GM12891 (cell line): ENCODE measurements at regions not wholly inside any gene's neighbourhood (a gene's known extent, or its start where the extent isn't known, plus 50 kb on each side); places are given as distances from the start of the nearest gene placed in this dataset.
"Not testable (repeated sequence)": the region's sequence is repeated elsewhere in the genome, so short reads cannot be mapped to it uniquely, and the experiment has no call there.

Experiments used
- DNase-seq: peaks from one replicate; pipeline ENCODE4 v3.0.0; 2011; ENCODE audit warnings: low spot score; ENCODE audit not compliant: insufficient read length
- FAIRE-seq: peaks from 2 replicates; lab custom pipeline; 2011; peaks lifted over from hg19 to GRCh38; lab: Jason Lieb, UNC
- PAX5 ChIP-seq: IDR thresholded peaks from 2 replicates; pipeline ENCODE4 v1.6.1; 2011; ENCODE audit warnings: low read length, moderate library complexity, mild to moderate bottlenecking; ENCODE audit not compliant: insufficient read depth, severe bottlenecking
- POLR2A ChIP-seq: IDR thresholded peaks from 2 replicates; pipeline ENCODE4 v1.6.1; 2011; ENCODE audit warnings: low read depth, low read length, control low read depth
- POLR2AphosphoS5 ChIP-seq: IDR thresholded peaks from 2 replicates; pipeline ENCODE4 v1.6.1; 2011; ENCODE audit warnings: low read depth, low read length, control low read depth
- POU2F2 ChIP-seq: IDR thresholded peaks from 2 replicates; pipeline ENCODE4 v1.6.1; 2011; ENCODE audit warnings: low read depth, mild to moderate bottlenecking, control low read depth, low read length, moderate library complexity
- SPI1 ChIP-seq: IDR thresholded peaks from 2 replicates; pipeline ENCODE4 v1.6.1; 2011; ENCODE audit warnings: low read depth, low read length, control low read depth
- TAF1 ChIP-seq: IDR thresholded peaks from 2 replicates; pipeline ENCODE4 v1.6.1; 2011; ENCODE audit warnings: low read depth, low read length, control low read depth

DNA sequence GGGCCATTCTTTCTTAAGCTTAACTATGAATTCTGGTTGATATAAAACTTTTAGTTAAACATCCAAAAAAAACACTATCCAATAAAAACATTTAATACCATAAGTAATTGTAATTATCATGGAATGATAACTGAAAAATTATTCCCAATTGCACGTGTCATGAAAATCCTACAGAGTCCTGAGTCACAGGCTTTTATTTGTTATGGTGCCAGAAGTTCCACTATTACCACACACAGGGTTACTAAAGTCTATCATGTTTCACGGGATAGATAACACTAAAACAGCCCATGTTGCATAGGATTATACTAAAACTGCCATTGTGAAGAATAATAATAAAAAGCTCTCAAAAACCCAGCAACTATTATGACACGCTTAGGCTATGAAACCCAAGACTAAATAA is 1381.8 kb downstream of the EFNA5 start:
- DNase-seq (no peak), FAIRE-seq (no peak)
- TF ChIP-seq SPI1 (no peak), POLR2AphosphoS5 (no peak), TAF1 (no peak), POU2F2 (no peak), POLR2A (no peak), PAX5 (no peak)

DNA sequence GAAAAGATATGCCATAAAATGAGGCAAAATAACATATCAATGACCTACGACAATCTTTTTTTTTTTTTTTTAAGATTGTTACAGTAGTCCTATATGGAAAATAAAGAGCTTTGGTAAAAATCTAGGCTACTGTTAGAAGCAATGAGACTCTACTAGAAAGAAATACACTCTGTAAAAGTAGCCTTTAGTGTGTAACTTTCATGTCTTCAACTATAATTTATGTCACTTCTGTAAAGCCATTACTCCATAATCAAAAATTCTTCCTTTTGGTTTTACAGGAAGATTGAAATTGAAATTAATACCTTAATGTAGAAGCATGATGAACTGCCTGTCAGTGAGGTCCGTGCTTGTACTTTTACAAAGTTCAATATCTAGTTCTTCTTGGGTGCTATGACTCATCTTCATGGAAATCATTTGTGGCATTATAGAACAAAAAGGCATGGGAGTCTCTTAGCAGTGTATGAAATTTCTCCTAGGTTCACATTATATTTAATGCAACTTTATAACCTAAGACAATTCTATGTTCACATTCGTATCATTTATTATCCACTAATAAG is 1393.1 kb downstream of the EFNA5 start:
- FAIRE-seq (no peak), DNase-seq (no peak)
- TF ChIP-seq SPI1 = no peak
- TF ChIP-seq TAF1 = no peak
- TF ChIP-seq POU2F2 = no peak
- TF ChIP-seq POLR2AphosphoS5 = no peak
- TF ChIP-seq PAX5 = no peak
- no peak for TF ChIP-seq POLR2A

DNA sequence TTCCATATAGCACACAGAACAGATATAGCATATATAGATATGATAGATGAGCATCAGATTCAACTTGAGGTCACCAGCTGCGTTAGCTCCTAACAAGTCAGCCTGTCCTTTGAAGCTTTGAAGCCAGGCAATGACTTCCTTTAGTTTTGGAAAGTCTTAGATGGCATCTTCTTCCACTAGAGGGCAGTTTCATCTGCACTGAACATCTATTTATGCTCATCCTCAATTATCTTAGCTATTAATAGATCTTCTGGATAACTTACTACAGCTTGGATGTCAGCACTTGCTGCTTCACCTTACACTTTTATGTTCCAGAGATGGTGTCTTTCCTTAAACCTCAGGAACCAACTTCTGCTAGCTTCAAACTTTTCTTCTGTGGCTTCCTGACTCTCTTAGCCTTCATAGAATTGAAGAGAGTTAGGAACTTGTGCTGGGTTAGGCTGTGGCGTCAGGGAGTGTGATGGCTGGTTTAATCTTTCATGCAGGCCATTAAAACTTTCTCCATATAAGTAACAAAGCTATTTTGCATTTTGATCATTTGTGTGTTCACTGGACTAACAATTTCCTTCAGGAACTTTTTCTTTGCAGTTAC is 1401.4 kb downstream of the EFNA5 start:
- FAIRE-seq = no peak
- DNase-seq = no peak
- TF ChIP-seq TAF1 (no peak), SPI1 (no peak), POLR2AphosphoS5 (no peak), PAX5 (no peak), POLR2A (no peak), POU2F2 (no peak)

DNA sequence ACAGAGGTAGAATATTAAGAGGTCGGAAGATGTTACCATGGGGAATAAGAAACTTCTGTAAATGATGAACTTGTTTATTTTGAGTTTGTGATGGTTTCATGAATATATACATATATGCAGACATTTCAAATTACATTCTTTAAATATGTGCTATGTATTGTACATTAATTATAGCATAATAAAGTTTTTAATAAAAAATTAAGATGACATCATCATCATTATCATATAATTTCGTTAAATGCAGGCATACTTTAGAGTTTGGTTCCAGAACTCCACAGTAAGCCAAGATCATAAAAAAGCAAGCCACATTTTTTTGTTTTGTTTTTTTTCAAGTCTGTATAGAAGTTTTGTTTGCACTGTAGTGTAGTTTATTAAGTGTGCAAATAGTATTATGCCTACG is 1403.5 kb downstream of the EFNA5 start:
- FAIRE-seq (no peak), DNase-seq (no peak)
- no peak for TF ChIP-seq PAX5
- no peak for TF ChIP-seq POLR2A
- no peak for TF ChIP-seq SPI1
- no peak for TF ChIP-seq POLR2AphosphoS5
- no peak for TF ChIP-seq POU2F2

DNA sequence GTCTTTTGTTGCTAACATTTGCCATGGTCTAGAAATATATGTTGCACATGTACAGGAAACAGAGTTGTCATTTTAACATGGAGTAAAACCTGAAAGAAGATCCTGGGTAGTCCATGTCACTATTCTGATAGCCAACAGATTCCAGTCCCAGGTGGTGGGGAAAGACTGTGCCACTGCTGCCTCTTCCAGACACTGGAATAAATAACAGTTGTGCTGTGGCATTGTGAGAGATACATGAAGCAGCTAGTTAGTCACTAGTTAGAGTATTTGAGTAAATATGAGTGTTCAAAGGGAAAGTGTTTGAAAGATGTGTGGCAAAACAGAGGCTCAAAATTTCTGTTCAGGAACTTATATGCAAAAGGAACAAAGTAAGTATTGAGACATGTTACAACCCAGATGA is 1408.3 kb downstream of the EFNA5 start:
- TF ChIP-seq PAX5 (no peak), POLR2AphosphoS5 (no peak), POU2F2 (no peak), POLR2A (no peak), TAF1 (no peak), SPI1 (no peak)
- DNase-seq = no peak
- no peak for FAIRE-seq

DNA sequence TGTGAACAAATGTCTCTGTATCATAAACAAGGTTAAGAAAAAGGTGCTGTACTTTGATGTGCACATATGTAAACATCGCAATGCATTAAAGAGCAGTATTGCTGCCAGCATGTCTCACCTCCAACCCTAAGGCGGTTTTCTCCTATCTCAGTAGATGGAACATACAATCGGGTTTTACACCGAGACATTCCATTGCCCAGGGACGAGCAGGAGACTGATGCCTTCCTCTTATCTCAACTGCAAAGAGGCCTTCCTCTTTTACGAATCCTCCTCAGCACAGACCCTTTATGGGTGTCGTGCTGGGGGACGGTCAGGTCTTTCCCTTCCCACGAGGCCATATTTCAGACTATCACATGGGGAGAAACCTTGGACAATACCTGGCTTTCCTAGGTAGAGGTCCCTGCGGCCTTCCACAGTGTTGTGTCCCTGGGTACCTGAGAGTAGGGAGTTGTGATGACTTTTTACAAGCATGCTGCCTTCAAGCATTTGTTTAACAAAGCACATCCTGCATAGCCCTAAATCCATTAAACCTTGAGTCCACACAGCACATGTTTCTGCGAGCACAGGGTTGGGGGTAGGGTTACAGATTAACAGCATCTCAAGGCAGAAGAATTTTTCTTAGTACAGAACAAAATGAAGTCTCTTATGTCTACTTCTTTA is 1411.2 kb downstream of the EFNA5 start:
- not testable (repeated sequence) for DNase-seq, FAIRE-seq

DNA sequence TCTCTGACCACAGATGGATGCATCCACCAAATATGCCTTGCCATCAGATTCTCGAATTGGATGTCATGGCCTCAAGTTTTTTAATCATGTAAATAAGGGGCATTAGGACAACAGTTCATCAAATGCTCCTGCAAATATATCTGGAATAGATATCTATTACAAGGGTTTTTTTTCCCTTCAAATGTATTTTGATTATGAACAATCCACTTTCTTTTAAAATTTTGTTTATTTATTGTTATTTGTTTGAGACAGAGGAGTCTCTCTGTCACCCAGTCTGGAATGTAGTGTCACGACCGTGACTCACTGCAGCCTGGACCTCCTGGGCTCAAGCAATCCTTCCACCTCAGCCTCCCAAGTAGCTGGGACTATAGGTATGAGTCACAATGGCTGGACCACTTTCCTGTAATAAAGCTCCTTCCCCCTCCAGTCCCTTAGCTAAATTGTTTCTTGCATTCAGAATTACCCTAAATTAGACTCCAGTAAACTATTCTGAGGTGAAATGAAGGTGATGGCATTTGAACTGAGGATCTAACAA is 1412.1 kb downstream of the EFNA5 start:
- DNase-seq (no peak), FAIRE-seq (no peak)
- TF ChIP-seq PAX5 = no peak
- no peak for TF ChIP-seq POU2F2
- no peak for TF ChIP-seq POLR2A
- no peak for TF ChIP-seq TAF1
- TF ChIP-seq SPI1 = no peak
- no peak for TF ChIP-seq POLR2AphosphoS5

DNA sequence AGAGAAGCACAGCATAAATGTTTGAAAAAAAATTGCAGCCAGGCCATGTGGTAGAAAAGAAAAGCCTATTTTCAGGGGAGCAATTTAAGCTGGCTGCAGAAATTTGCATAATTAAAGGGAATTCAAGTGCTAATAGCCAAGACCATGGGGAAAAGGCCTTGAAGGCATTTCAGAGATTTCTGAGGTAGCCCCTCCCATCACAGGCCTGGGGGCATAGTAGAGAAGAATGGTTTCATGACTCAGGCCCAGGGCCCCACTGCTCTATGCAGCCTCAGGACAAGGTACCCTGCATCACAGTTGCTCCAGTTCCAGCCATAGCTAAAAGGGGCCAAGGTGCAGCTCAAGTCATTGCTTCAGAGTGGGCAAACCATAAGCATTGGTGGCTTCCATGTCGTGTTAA is 1416.0 kb downstream of the EFNA5 start:
- TF ChIP-seq POLR2A (no peak), POU2F2 (no peak), POLR2AphosphoS5 (no peak), PAX5 (no peak), SPI1 (no peak), TAF1 (no peak)
- DNase-seq = no peak
- FAIRE-seq = no peak

DNA sequence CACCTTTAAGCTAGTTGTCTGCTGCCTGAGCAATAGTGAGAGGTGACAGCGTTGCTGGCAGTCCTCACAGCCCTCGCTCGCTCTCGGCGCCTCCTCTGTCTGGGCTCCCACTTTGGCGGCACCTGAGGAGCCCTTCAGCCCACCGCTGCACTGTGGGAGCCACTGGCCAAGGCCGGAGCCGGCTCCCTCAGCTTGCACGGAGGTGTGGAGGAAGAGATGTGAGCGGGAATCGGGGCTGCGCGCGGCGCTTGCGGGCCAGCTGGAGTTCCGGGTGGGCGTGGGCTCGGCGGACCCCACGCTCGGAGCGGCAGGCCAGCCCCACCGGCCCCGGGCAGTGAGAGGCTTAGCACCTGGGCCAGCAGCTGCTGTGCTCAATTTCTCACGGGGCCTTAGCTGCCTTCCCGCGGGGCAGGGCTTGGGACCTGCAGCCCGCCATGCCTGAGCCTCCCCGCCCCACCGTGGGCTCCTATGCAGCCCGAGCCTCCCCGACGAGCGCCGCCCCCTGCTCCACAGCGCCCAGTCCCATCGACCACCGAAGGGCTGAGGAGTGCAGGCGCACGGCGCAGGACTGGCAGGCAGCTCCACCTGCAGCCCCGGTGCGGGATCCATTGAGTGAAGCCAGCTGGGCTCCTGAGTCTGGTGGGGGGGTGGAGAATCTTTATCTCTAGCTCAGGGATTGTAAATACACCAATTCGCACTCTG is 1424.5 kb downstream of the EFNA5 start:
- not testable (repeated sequence) for DNase-seq, FAIRE-seq

DNA sequence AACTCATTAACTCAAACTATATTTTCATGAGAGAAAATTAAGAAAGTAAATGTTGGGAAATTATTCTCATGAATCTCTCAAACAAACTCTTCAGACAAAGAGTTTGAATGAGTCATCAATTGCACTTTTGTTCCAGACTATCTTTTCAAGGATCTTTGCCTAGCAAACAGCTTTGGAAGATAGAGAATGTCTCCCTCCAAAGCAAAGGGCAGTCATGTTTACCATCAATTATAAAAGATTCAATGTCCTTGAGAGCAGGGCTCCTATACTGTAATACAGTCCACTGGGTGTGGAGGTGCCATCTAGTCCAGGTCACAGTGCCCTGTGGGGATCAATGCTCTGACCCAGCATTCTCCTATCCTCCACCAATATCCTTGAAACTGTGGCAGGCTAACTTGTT is 1429.3 kb downstream of the EFNA5 start:
- TF ChIP-seq TAF1 (no peak), POU2F2 (no peak), SPI1 (no peak), PAX5 (no peak), POLR2AphosphoS5 (no peak), POLR2A (no peak)
- no peak for FAIRE-seq

More for the DNA sequence above, 1429.3 kb downstream of the EFNA5 start:
- DNase-seq = no peak
